Sciatic nerve (tissue), 2 donors: ENCODE measurements at regions not wholly inside any gene's neighbourhood (a gene's known extent, or its start where the extent isn't known, plus 50 kb on each side); places are given as distances from the start of the nearest gene placed in this dataset.
A peak's percentile ranks its signal among the peaks of the same experiment; 100 is the strongest.

Source experiments
- ATAC-seq: fragments of 200-7000 bp; cut with Tn5 transposase; one replicate; pipeline ENCODE4 v1.9.1; 2020; ENCODE audit warnings: mild to moderate bottlenecking, moderate library complexity
- DNase-seq: peaks from one replicate; pipeline ENCODE4 v3.0.0-alpha.2; 2020; ENCODE audit warnings: low spot score
- intact Hi-C: fragments of 100-400 bp; cut with DNase I; formaldehyde crosslinking; loops from one replicate; pipeline ENCODE4 v1.14.2; 2022
- donor health status: DM: no; HTN: no; CAD: no.
- donor health status: DM: no; HTN: no; CAD: no.

DNA sequence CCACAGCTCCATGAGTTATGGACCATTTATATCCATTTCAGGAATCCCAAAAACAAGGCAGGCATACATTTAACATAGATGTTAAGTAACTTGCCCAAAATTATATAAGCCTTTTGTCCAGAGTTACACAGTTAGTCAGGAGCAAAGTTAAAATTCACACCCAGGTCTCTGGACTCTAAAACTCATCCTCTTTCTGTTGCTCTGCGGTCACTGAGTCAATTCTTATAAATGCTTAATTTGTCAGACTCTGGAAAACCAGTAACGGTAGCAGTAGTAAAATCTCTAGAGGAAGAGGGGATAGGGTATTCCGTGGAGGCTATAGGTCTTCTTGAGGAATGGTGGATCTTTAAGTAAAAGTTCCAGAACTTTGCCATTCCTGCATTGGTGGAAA lies 223.6 kb upstream of the JUN start:
- intact Hi-C loops: no loop called here
- ATAC-seq (no peak), DNase-seq (no peak)

DNA sequence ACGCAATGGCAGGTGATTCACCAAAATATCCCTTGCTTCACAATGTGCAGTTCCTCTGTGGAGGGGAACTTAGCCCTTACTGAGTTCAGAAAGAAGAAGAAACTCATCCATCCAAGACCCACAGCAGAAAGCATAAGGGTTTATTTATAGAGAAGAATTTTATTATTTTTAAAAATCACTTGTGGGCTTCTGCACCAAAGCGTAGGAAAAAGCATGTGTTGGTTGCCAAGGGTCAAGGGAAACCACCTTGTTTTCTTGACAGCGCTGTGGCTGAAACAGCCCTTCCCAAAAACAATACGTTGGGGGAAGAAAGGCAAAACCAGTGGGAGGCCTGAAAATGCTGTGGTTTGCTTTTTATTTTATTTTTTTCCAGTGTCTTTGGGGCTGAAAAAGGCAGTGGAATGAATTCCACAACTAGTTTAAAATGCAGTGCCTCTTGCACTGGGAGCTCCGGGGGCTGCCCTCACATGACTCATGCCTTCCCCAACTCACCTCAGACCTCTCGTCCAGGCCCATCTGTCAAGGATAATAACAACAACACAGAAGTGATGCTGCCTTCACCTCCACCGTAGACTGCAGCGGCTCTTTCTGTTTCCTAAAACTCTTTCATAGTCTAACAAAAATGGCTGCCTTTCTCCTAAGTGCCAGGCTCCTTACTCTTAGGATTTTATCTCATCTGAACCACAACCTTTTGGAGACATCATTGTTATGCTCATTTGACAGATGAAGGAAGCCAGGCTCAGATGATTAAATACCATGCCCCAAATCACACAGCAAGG lies 224.2 kb upstream of the JUN start:
- intact Hi-C loops: no loop called here
- ATAC-seq: peak; percentile 80
- DNase-seq: no peak

DNA sequence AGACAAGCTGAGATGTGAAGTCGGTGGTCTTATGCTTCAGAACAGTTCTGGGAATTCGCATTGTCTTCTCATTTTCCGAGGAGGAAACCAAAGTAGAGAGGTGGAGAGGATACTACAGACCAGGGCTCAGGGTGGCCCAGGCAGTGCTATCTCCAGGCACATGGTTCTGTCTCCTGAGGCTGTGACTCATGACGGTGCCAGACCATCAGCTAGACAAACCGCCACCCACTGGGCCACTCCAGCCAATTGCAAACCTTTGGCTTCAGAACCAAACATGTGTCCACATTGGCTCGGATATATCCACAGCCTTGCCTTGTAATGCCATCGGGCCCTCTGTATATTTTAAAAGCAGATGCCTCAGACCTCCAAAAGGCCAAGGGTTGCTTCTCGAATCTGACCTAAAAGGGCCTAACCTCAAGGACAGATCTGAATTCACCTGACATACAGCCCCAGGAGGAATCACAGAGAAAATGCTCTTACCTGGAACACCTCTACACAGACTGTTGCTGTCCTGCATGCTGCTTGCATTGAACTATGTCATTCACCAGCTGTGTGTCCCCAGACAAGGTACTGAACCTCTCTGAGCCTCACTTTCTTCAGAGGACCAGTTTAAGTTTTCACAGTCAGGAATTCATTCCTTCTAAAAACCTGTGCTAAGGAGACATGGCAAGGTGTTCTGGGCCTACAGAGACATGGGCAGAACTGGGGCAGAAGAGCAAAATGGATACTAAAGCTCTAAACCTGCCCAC lies 224.9 kb upstream of the JUN start:
- intact Hi-C loops: no loop called here
- ATAC-seq (peak; percentile 23), DNase-seq (no peak)

DNA sequence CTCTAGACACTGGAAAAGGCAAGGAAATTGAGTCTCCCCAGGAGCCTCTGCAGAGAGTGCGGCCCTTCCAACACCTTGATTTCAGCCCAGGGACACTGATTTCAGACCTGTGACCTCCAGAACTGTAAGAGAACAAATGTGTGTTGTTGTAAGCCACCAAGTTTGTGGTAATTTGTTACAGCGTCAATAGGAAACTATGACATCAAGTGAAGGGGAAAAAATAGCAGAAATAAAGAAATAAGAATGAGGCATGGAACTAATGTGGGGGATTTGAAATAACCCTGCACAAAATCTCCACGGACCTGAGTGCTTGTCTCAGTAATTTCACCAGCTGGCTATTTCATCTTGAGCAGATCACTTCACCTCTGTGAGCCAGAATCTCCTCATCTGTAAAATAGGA lies 227.8 kb upstream of the JUN start:
- intact Hi-C loops: no loop called here
- DNase-seq (no peak), ATAC-seq (no peak)

DNA sequence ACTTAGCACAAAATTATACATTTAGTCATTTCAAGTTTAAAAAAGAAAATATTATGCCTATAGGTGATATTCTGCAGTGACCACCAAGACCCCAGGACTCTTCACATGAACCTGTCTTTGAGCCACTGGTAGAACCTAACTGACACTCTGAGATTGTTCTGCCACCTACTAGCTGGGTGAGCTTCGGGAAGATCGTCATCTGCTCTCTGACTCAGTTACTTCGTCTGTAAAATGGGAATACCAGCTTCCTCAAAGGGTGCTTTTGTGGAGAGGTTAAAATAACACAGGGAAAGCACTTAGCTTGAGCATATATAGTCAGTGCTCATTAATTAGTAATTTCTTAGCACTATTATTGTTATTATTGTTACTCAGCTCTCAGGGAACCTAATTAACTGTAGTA lies 228.5 kb upstream of the JUN start:
- no peak for ATAC-seq
- intact Hi-C loops: no loop called here
- no peak for DNase-seq

DNA sequence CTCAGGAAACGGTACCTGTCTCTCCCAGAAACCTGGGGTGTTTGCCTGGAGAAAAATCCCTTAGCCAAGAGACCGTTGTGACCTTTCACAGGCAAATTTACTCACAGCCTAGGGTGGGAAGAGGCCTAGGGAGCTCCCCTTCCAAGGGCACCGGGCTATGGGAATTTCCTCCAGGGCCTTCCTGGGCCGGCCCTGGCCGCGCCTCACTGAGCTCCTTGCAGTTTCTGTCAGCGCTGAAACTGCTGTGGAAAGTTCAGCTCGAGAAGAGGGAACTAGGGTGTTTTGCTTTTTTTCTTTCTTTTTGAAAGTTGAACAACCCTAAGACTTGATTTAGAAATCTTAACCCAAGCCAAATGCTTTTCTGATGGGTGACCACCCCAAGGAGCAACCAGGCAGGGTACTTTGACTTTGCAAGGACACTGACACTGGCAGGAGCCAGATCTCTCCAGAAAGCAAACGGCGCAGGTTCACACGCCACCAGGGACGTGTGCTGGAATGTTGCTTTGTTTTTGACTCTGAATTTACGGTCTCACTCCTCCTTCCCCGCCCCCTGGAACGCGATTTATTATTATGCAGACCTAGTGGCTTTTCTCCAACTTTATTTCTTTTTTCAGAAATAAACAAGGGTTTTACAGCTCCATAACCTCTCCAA lies 229.6 kb upstream of the JUN start:
- ATAC-seq: peak; percentile 78
- DNase-seq: peak; percentile 63
- intact Hi-C loops: no loop called here

DNA sequence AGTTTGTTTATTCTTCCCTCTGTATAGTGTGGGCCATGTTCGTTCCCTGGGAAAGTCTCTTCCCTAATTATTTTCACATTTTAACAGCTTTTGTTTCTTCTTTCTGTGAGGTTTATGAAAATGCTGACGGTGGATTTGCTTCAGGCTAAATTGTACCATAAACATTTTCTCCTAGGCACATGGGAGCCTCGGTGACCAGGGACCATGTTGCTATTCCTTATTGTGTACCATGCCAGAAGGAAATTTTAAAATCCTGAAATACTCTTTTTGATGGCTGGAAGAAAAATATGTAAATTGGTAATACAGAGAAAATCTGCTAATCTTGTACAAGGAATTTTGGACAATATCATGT lies 230.1 kb upstream of the JUN start:
- no peak for DNase-seq
- intact Hi-C loops: no loop called here
- ATAC-seq: no peak

DNA sequence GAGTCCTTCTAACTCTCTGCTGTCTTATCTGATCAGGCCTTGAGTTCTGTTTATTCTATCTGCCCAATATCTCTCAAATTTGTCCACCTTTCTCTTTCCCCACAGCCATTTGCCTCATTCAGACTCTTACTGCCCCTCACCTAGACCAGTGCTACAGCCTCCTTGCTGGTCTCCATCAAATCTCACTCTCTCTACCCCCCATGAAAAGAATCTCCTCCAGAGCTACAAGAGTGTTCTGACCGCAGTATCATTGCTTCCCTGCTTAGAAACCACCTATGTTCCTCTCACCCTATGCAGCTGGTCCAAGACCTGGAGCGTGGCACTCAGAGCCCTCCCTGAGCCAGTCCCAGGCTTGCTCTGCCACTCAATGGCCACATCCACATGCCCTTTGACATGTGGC lies 231.0 kb upstream of the JUN start:
- intact Hi-C loops: no loop called here
- ATAC-seq: no peak
- DNase-seq: no peak

DNA sequence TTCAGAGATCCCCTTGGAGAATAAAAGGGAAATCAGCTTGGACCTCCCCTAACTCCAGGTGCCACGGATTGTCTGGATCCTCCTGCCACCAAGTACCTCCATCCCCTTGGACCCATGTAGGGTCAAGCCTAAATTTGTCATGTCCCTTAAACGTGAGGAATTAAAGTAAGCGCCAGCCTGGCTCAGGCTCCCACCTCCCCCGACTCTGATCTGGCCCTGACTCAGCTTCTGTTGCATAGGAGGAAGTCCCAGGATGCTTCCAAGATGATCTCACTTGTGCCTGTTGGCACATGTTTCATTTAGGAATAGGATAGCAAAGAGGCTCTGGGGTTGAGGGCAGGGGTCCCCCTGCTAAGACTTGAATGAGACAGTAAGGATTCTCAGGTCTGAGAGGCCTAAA lies 231.9 kb upstream of the JUN start:
- intact Hi-C loops: no loop called here
- no peak for ATAC-seq
- DNase-seq: no peak

DNA sequence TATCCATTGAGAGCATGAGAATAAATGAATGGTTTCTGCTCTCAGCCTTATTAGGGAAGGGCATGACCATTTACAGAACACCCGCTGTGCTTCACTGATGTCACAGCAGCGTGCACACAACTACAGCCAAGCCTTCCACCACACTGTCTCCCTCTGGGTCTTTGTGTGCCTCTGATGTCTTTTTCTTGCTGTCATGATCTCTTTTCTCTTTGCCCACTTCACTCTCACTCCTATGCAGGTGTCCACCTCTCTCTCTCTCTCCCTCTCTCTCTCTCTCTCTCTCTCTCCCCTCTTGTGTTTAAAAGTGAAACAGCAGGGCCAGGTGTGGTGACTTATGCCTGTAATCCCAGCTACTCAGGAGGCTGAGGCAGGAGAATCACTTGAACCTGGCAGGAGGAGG lies 232.5 kb upstream of the JUN start:
- intact Hi-C loops: no loop called here
- ATAC-seq (no peak), DNase-seq (no peak)

DNA sequence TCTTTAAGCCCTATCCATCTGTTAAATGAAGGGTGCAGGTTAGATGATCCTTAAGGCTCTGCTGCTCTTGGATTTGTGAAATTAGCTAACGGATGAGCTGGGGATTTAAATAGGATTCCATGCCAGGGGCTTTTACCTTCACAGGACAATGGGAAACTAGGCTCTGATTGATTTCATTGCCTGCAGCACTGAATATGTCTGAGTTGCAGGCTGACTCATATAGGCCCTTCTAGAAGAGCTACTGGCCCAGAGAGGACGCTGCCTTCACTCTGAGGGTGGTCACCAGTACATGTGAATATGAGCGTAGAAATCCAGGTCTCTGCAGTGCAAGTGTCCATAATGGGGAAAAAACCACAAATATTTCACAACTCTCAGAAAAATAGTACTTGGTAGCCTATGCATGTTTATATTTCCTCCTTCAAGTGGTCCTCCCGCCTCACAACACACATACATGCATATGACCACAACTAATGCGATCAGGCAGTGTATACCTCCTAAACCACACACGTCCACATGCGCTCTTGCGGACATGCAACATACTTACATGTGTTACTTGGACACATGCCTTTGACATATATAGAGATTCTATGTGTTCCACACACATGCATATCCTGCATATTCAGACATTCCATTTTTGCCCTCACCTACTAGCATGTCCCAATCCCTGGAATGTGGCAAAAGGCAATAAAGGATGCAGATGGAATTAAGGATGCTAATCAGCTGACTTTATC lies 233.8 kb upstream of the JUN start:
- ATAC-seq: no peak
- intact Hi-C loops: no loop called here

DNA sequence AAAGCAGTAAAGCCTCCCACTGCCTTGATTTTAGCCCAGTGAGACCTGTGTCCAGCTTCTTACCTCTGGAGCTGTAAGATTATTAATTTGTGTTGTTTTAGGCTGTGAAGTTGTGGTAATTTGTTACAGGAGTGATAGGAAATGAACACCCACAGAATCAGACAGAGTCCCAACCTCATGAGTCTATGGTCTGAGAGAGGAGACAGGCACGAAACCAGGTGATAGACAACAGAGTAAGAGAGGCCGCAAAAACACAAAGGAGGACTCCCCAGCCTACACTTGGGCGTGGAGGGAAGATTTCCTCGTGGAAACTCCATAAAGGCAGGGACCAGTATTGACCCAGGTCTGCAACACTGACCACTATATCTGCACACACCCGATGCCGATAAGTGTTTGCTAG lies 234.6 kb upstream of the JUN start:
- ATAC-seq (no peak), DNase-seq (no peak)
- intact Hi-C loops: no loop called here

More for the DNA sequence above, 233.8 kb upstream of the JUN start:
- no peak for DNase-seq

DNA sequence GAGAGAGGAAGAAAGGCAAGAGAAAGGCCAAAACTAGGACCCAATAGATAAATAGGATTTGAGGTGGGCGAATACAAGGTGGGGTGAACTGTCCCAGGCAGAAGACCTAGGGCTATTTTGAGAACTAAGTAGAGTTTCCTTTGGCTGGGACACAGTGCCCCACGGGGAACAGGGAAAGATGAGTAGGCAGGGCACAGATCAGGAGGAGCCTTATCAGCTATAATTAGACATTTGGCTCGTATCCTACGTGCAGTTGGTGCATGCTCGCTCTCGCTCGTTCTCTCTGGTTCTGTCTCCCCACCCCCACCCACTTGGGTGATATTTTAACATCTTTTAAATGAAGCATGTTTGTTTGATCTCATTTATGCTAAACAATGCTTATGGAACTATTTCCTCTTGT lies 235.0 kb upstream of the JUN start:
- intact Hi-C loops: no loop called here
- DNase-seq (no peak), ATAC-seq (no peak)

DNA sequence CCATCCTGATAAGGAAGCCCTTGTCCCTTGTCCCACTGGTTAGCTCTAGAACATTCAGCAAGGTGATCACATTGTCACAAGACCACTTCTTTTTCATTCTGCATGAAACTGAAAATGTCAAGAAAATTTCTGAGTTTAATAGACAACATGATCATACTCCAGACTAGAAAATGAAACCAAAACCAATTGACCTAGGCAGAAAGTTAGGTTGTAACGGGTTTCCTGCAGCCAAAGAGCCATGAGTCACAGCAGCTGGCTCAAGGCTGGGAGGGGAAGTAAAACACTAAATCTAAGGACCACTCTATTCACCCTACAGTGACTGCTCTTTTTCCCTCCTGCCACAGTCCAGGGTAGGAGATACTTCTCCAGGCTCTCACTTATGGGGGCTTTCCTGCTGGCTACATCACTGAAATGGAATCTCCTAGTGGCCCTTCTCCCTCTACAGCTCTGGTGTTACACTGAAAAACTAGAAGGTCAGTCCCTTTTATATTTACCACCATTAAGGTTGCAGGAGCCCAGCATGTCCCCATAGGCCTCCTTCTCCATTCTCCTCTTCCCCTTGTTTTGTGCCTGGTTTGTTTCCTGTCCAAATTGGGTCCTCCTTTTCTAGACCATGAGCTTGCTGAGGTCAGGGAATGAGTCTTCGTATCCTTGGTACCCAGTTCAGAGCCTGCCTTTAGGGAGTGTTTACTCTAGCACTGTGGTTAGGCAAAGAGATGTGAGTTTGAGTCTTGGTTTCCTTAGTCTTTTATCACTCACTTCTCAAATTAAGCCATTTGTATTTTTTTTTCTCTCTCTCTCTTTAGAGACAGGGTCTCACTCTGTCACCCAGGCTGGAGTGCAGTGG lies 236.5 kb upstream of the JUN start:
- peak; percentile 94 for ATAC-seq
- intact Hi-C loops: no loop called here
- no peak for DNase-seq

DNA sequence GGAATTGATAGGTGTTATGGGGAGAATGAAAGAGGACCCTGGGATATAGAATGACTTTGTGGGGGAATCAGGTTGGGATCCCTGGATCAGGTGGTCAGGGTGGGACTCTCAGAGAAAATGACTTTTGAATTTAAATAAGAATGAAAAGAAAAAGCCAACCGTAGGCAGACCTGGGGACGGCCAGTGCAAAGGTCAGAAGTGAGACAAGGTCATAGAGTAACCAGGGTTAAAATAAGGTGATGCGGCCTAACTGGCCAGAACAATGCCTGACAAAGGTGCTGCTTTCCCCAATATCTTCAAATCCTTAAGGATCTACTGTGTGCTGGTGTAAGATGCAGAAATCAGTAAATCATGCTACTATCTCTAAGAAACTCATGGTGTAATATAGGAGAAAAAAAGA lies 238.4 kb upstream of the JUN start:
- DNase-seq: no peak
- ATAC-seq: no peak

DNA sequence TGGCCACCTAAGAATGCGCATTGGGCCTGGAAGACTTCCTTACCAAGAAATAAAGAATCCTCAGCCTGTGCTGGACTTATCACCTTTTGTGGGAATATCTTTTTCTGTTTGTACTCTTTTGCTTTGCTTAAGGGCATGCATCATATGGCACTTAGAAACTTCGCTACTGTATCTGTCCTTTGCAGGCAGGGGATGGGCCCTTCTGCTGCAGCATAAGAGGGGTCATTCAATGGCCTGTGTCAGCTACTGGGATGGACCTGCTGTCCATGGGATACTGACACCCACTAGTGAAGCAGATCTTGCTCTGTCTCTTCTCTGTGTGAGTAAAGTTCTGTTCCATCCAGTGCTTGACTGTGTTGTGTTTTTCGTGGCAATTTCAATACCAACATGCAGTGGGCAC lies 239.0 kb upstream of the JUN start:
- DNase-seq (no peak), ATAC-seq (no peak)
- intact Hi-C loops: no loop called here

More for the DNA sequence above, 238.4 kb upstream of the JUN start:
- intact Hi-C loops: no loop called here

DNA sequence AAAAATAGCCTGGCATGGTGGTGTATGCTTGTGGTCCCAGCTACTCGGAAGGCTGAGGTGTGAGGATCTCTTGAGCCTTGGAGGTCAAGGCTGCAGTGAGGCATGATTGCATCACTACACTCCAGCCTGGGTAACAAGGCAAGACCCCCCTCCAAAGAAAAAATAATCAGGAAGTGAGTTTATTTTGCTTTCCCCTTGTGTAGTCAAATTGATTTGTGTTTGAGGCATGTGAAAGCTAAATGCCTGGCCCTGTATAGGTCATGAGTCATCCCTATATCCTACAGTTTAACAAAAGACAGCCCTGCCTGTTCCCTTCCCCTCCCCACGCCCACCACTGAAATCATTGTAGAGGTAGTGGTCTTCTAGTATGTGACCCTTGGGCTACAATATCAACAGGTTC lies 241.4 kb upstream of the JUN start:
- DNase-seq (no peak), ATAC-seq (no peak)
- intact Hi-C loops: no loop called here

DNA sequence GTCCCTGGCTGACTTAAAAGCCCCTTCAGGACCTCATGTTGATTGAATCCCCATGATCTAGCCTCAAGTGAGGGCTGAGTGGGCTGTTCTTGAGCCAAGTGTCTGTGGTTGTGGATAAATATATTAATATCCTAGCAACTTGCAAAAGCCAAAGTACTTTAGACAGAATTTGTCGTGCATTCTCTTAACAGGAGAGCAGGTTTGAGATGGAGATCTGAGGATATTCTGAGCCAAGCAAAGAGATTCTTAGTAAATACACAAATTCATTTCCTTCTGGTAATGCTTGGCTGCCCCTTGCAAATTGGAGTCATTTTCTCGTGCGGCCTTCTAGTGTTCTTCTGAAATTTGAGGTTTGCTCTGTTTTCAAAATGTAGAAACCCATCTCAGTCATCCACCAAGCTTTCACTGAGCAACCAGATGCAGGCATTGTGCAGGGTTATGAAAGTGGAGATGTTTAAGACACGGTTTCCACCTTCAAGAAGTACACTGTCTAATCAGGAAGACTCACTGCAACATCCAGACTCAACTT lies 242.1 kb upstream of the JUN start:
- intact Hi-C loops: no loop called here
- no peak for DNase-seq

DNA sequence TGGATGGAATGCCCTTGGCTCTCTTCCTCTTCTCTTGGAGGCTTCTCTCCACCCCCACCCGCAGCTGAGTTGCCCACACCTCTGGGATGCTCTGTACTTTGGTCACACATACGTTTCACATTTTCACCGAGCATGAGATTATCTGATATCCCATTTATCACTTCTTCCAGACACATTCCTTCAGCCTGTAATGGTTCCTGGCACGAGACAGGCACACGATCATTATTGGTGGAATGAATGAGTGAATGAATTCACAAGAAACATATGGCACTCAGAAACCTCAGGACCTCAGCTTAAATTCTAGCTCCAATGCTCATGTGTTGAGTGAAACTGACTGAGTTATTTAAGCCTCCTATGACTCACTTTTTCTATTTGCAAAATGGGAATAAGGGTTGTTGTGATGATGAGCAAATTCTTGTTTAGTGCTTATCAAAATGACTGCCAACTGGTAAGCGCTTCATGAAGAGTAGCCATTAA lies 242.7 kb upstream of the JUN start:
- intact Hi-C loops: no loop called here
- DNase-seq (no peak), ATAC-seq (peak; percentile 15)

More for the DNA sequence above, 242.1 kb upstream of the JUN start:
- peak; percentile 67 for ATAC-seq
